ENCODE measurements at regions not wholly inside any gene's neighbourhood (a gene's known extent, or its start where the extent isn't known, plus 50 kb on each side); places are given as distances from the start of the nearest gene placed in this dataset.

DNA sequence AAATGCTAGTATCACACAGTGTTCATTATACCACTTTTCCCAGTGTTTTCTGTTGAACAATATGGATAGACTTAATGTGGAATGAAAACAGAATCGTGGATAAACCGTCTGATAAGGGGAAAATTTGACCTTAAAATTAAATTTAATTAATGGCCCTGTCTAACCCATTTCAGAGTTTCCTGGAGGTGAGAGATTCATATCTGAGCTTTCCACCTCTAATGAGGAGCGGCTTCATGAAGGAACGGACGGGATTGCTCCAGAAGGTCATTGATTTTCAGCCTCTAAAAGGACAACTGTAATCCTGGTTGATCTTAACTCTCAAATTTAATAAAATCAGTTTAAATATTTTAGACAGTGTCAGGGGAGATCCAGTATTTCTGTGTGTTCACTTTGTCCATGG is 874.9 kb downstream of the GRID1 start:
- no peak for TF ChIP-seq JUNB (IDR thresholded peaks at IDR 0.05; ENCODE audit: unreplicated experiment)
- TF ChIP-seq, protein P1, sequence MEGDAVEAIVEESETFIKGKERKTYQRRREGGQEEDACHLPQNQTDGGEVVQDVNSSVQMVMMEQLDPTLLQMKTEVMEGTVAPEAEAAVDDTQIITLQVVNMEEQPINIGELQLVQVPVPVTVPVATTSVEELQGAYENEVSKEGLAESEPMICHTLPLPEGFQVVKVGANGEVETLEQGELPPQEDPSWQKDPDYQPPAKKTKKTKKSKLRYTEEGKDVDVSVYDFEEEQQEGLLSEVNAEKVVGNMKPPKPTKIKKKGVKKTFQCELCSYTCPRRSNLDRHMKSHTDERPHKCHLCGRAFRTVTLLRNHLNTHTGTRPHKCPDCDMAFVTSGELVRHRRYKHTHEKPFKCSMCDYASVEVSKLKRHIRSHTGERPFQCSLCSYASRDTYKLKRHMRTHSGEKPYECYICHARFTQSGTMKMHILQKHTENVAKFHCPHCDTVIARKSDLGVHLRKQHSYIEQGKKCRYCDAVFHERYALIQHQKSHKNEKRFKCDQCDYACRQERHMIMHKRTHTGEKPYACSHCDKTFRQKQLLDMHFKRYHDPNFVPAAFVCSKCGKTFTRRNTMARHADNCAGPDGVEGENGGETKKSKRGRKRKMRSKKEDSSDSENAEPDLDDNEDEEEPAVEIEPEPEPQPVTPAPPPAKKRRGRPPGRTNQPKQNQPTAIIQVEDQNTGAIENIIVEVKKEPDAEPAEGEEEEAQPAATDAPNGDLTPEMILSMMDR (conservative IDR thresholded peaks at IDR 0.05; ENCODE audit: low read depth in 2 of 2): no peak
- TF ChIP-seq REST (IDR thresholded peaks at IDR 0.05; ENCODE audit: unreplicated experiment): no peak
- TF ChIP-seq EZH2 (IDR thresholded peaks at IDR 0.05; ENCODE audit: low read depth, unreplicated experiment): no peak
- TF ChIP-seq POLR2AphosphoS5 (IDR thresholded peaks at IDR 0.05; ENCODE audit: low read depth): no peak
- no peak for TF ChIP-seq EZH2phosphoT487 (IDR thresholded peaks at IDR 0.05; ENCODE audit: unreplicated experiment)
- TF ChIP-seq, protein P2, sequence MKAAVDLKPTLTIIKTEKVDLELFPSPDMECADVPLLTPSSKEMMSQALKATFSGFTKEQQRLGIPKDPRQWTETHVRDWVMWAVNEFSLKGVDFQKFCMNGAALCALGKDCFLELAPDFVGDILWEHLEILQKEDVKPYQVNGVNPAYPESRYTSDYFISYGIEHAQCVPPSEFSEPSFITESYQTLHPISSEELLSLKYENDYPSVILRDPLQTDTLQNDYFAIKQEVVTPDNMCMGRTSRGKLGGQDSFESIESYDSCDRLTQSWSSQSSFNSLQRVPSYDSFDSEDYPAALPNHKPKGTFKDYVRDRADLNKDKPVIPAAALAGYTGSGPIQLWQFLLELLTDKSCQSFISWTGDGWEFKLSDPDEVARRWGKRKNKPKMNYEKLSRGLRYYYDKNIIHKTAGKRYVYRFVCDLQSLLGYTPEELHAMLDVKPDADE (IDR thresholded peaks at IDR 0.05): no peak
- no peak for TF ChIP-seq CREB1 (CRISPR knock-in tag; IDR thresholded peaks at IDR 0.05; ENCODE audit: low read depth)
- no peak for TF ChIP-seq NANOG (IDR thresholded peaks at IDR 0.05; ENCODE audit: borderline replicate concordance)

Measured in GM23338 (cell line).